H9 (cell line): ENCODE measurements at regions not wholly inside any gene's neighbourhood (a gene's known extent, or its start where the extent isn't known, plus 50 kb on each side); places are given as distances from the start of the nearest gene placed in this dataset.

ENCODE experiments used
- DNase-seq: peaks from one replicate; pipeline ENCODE4 v3.0.0-alpha.2; 2017
- H2AFZ ChIP-seq: one replicate; pipeline ENCODE4 v1.6.1; 2013; ENCODE audit warnings: mild to moderate bottlenecking, low read length, control low read depth, moderate library complexity
- H2AK5ac ChIP-seq: 2 replicates; pipeline ENCODE4 v1.6.1; 2013; ENCODE audit warnings: low read length, control low read depth, mixed read lengths; ENCODE audit not compliant: insufficient read length
- H2BK120ac ChIP-seq: one replicate; pipeline ENCODE4 v1.6.1; 2013; ENCODE audit warnings: low read depth, mild to moderate bottlenecking, low read length, control low read depth, inconsistent platforms; ENCODE audit not compliant: poor library complexity, severe bottlenecking
- H2BK12ac ChIP-seq: 2 replicates; pipeline ENCODE4 v1.6.1; 2013; ENCODE audit warnings: low read length, control low read depth, mixed read lengths, low read depth; ENCODE audit not compliant: insufficient read length
- H2BK15ac ChIP-seq: 2 replicates; pipeline ENCODE4 v1.6.1; 2013; ENCODE audit warnings: low read depth, low read length, control low read depth
- H2BK20ac ChIP-seq: one replicate; pipeline ENCODE4 v1.6.1; 2013; ENCODE audit warnings: low read depth, mild to moderate bottlenecking, low read length, control low read depth, inconsistent platforms; ENCODE audit not compliant: poor library complexity, severe bottlenecking
- H2BK5ac ChIP-seq: 2 replicates; pipeline ENCODE4 v1.6.1; 2013; ENCODE audit warnings: low read length, control low read depth, mixed read lengths; ENCODE audit not compliant: insufficient read length
- H3K14ac ChIP-seq: 2 replicates; pipeline ENCODE4 v1.6.1; 2013; ENCODE audit warnings: low read length, control low read depth; ENCODE audit not compliant: insufficient read depth
- H3K18ac ChIP-seq: 2 replicates; pipeline ENCODE4 v1.6.1; 2013; ENCODE audit warnings: low read depth, mild to moderate bottlenecking, mixed read lengths, low read length, control low read depth; ENCODE audit not compliant: insufficient read length
- H3K23ac ChIP-seq: 2 replicates; pipeline ENCODE4 v1.6.1; 2013; ENCODE audit warnings: low read length, control low read depth, mixed read lengths, low read depth; ENCODE audit not compliant: insufficient read length
- H3K23me2 ChIP-seq: 2 replicates; pipeline ENCODE4 v1.6.1; 2013; ENCODE audit warnings: low read depth, mild to moderate bottlenecking, mixed read lengths, low read length, control low read depth; ENCODE audit not compliant: insufficient read length, poor library complexity, severe bottlenecking
- H3K27ac ChIP-seq: 2 replicates; pipeline ENCODE4 v1.5.1; 2013; ENCODE audit warnings: low read length, control low read depth, mixed read lengths, low read depth; ENCODE audit not compliant: insufficient read length
- H3K27me3 ChIP-seq: 2 replicates; pipeline ENCODE4 v1.6.1; 2013; ENCODE audit warnings: low read length, control low read depth, inconsistent platforms; ENCODE audit not compliant: insufficient read depth
- H3K4ac ChIP-seq: 2 replicates; pipeline ENCODE4 v1.6.1; 2013; ENCODE audit warnings: low read depth, mild to moderate bottlenecking, control low read depth, inconsistent platforms, low read length, moderate library complexity
- H3K4me1 ChIP-seq: 2 replicates; pipeline ENCODE4 v1.6.1; 2013; ENCODE audit warnings: low read length, control low read depth, inconsistent platforms; ENCODE audit not compliant: insufficient read depth
- H3K4me2 ChIP-seq: 2 replicates; pipeline ENCODE4 v1.6.1; 2013; ENCODE audit warnings: low read length, control low read depth, mixed read lengths; ENCODE audit not compliant: insufficient read length, insufficient read depth
- H3K56ac ChIP-seq: 2 replicates; pipeline ENCODE4 v1.6.1; 2013; ENCODE audit warnings: low read depth, mild to moderate bottlenecking, mixed read lengths, low read length, control low read depth; ENCODE audit not compliant: insufficient read length
- H3K79me1 ChIP-seq: 2 replicates; pipeline ENCODE4 v1.6.1; 2013; ENCODE audit warnings: low read depth, mild to moderate bottlenecking, moderate library complexity, low read length, control low read depth, inconsistent platforms; ENCODE audit not compliant: insufficient read depth, poor library complexity, severe bottlenecking
- H3K79me2 ChIP-seq: 2 replicates; pipeline ENCODE4 v1.6.1; 2013; ENCODE audit warnings: low read length, control low read depth, inconsistent platforms; ENCODE audit not compliant: insufficient read depth
- H3K9ac ChIP-seq: 2 replicates; pipeline ENCODE4 v1.6.1; 2013; ENCODE audit warnings: low read length, control low read depth, mixed read lengths; ENCODE audit not compliant: insufficient read length; ENCODE audit errors: extremely low read depth
- H3K9me3 ChIP-seq: one replicate; pipeline ENCODE4 v1.6.1; 2013; ENCODE audit warnings: low read depth, low read length, inconsistent platforms; ENCODE audit not compliant: control insufficient read depth
- H3T11ph ChIP-seq: one replicate; pipeline ENCODE4 v1.6.1; 2013; ENCODE audit warnings: mild to moderate bottlenecking, low read length, control low read depth, inconsistent platforms
- H4K20me1 ChIP-seq: one replicate; pipeline ENCODE4 v1.6.1; 2013; ENCODE audit not compliant: control insufficient read depth, insufficient read length, insufficient read depth
- H4K5ac ChIP-seq: 2 replicates; pipeline ENCODE4 v1.6.1; 2013; ENCODE audit warnings: low read depth, mild to moderate bottlenecking, mixed read lengths, low read length, control low read depth; ENCODE audit not compliant: insufficient read length
- H4K8ac ChIP-seq: replicated peaks from 2 replicates; pipeline ENCODE4 v1.6.1; 2013; ENCODE audit warnings: low read length, control low read depth, mixed read lengths, low read depth; ENCODE audit not compliant: insufficient read length
- H4K91ac ChIP-seq: 2 replicates; pipeline ENCODE4 v1.6.1; 2013; ENCODE audit warnings: low read depth, mild to moderate bottlenecking, moderate library complexity, mixed read lengths, low read length, control low read depth; ENCODE audit not compliant: insufficient read length
- H3K27ac Mint-ChIP-seq, 3 experiments: 2 replicates in 2 of 3; 3 replicates in 1 of 3; pipeline ENCODE4 v1.8.0; 2020 to 2021; ENCODE audit warnings: mixed read lengths in 3 of 3, mild to moderate bottlenecking in 1 of 3, moderate library complexity in 1 of 3
- H3K27me3 Mint-ChIP-seq: 2 replicates; pipeline ENCODE4 v1.8.0; 2021; ENCODE audit warnings: low read depth, mild to moderate bottlenecking, moderate library complexity, mixed read lengths
- H3K36me3 Mint-ChIP-seq, 3 experiments: 2 replicates in 2 of 3; 3 replicates in 1 of 3; pipeline ENCODE4 v1.8.0; 2020 to 2021; ENCODE audit warnings: low read depth in 3 of 3, mixed read lengths in 3 of 3; ENCODE audit not compliant: insufficient read depth in 1 of 3
- H3K4me1 Mint-ChIP-seq, 2 experiments: 2 replicates each; pipeline ENCODE4 v1.8.0; 2020; ENCODE audit warnings: mixed read lengths in 2 of 2
- H3K4me3 Mint-ChIP-seq, 2 experiments: 2 replicates in 1 of 2; 3 replicates in 1 of 2; pipeline ENCODE4 v1.8.0; 2020 to 2021; ENCODE audit warnings: mild to moderate bottlenecking in 2 of 2, mixed read lengths in 2 of 2, moderate library complexity in 1 of 2
- H3K9me3 Mint-ChIP-seq, 2 experiments: 2 replicates in 1 of 2; 3 replicates in 1 of 2; pipeline ENCODE4 v1.8.0; 2020; ENCODE audit warnings: mild to moderate bottlenecking in 2 of 2, mixed read lengths in 2 of 2, moderate library complexity in 1 of 2
- TF ChIP-seq, protein P1 (sequence below): fragments of 200-600 bp; sonication (generic); conservative IDR thresholded peaks from 3 replicates; pipeline ENCODE4 v1.8.0; 2021; ENCODE audit warnings: antibody characterized with exemption, mild to moderate bottlenecking

DNA sequence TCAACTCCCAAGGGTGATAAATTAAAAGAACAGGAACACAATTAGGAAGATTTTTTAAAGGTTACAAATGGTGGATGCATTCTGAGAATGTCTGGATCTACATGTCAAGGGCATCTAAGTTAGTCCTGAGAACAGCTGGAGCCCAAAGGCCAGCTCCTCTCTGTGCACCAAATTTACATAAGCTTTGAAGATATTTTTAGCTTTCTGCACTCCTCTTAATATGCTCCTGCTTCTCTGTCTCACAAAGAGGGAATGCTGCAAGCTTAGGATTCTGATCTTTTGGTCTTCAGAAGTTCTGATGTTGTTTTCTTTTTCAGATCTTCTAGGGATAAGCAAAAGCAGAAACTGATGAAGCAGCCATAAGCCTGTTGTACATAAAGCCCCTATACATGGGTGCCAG is 309.8 kb upstream of the NCAM1 start:
- no peak overlapping the region for H3K56ac ChIP-seq
- Mint-ChIP-seq H3K27ac (no peak overlapping the region), H3K27me3 (peaks cover 1% of the 10 kb centered on the region), H3K4me3 (no peak overlapping the region), H3K4me1 (peaks cover 9 to 16% of the 10 kb centered on the region in 2 experiments), H3K36me3 (no peaks in the 10 kb centered on the region; a peak in 1 of 7 replicates), H3K9me3 (no peaks in the 10 kb centered on the region)
- H3K23ac ChIP-seq, result no peak overlapping the region
- no peak overlapping the region for H3K9ac ChIP-seq
- no peaks in the 10 kb centered on the region for H3K79me2 ChIP-seq
- no peak overlapping the region for H4K8ac ChIP-seq
- H3K9me3 ChIP-seq, result no peaks in the 10 kb centered on the region
- no peak overlapping the region for H3K4ac ChIP-seq
- TF ChIP-seq, protein P1, sequence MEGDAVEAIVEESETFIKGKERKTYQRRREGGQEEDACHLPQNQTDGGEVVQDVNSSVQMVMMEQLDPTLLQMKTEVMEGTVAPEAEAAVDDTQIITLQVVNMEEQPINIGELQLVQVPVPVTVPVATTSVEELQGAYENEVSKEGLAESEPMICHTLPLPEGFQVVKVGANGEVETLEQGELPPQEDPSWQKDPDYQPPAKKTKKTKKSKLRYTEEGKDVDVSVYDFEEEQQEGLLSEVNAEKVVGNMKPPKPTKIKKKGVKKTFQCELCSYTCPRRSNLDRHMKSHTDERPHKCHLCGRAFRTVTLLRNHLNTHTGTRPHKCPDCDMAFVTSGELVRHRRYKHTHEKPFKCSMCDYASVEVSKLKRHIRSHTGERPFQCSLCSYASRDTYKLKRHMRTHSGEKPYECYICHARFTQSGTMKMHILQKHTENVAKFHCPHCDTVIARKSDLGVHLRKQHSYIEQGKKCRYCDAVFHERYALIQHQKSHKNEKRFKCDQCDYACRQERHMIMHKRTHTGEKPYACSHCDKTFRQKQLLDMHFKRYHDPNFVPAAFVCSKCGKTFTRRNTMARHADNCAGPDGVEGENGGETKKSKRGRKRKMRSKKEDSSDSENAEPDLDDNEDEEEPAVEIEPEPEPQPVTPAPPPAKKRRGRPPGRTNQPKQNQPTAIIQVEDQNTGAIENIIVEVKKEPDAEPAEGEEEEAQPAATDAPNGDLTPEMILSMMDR, result no peak
- H2AFZ ChIP-seq, result no peak overlapping the region
- H2BK5ac ChIP-seq, result no peak overlapping the region
- H2BK15ac ChIP-seq, result no peak overlapping the region
- no peak overlapping the region for H2BK12ac ChIP-seq
- H2BK120ac ChIP-seq, result no peak overlapping the region
- no peak overlapping the region for H3T11ph ChIP-seq
- H3K23me2 ChIP-seq, result no peaks in the 10 kb centered on the region
- no peak overlapping the region for H3K27ac ChIP-seq
- no peak overlapping the region for H3K14ac ChIP-seq
- H4K5ac ChIP-seq, result no peak overlapping the region
- H3K79me1 ChIP-seq, result no peaks in the 10 kb centered on the region
- H3K27me3 ChIP-seq, result no peaks in the 10 kb centered on the region
- no peaks in the 10 kb centered on the region for H4K20me1 ChIP-seq
- H3K4me2 ChIP-seq, result no peak overlapping the region
- H2BK20ac ChIP-seq, result no peak overlapping the region
- no peak overlapping the region for H2AK5ac ChIP-seq
- no peak overlapping the region for H4K91ac ChIP-seq
- DNase-seq, result no peak
- no peak overlapping the region for H3K18ac ChIP-seq
- peaks cover 4% of the 10 kb centered on the region; the same call in 1 of the 2 replicates for H3K4me1 ChIP-seq
